HG02759 (cell line): ENCODE measurements at regions not wholly inside any gene's neighbourhood (a gene's known extent, or its start where the extent isn't known, plus 50 kb on each side); places are given as distances from the start of the nearest gene placed in this dataset.

Experiments used
- ATAC-seq: cut with Tn5 transposase; IDR thresholded peaks from one replicate; pipeline ENCODE4 v1.9.1; 2021; ENCODE audit warnings: mild to moderate bottlenecking, moderate library complexity; ENCODE audit not compliant: unreplicated experiment

GRCh38 chr11:109553284-109553683 lies 131.3 kb downstream of the C11orf87 start:
- no peak for ATAC-seq

DNA sequence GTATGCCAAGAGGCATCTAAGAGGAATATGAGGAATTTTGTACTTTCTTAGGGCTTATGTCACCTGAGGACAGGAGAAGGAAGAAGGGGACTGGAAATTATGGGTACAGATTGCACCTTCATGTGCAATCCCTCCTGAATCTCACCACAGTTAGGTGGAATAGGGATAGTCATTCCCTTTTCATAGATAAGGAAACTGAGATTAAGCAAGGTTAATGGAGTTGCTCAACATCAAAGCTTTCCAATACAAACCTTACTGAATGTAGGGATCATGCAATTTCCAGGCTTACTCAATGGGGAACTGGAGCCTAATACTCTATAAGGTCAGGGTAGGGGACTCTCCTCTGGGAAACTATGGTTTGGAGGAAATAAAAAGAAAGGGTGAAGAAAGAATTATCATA lies 133.0 kb downstream of the C11orf87 start:
- ATAC-seq: no peak

DNA sequence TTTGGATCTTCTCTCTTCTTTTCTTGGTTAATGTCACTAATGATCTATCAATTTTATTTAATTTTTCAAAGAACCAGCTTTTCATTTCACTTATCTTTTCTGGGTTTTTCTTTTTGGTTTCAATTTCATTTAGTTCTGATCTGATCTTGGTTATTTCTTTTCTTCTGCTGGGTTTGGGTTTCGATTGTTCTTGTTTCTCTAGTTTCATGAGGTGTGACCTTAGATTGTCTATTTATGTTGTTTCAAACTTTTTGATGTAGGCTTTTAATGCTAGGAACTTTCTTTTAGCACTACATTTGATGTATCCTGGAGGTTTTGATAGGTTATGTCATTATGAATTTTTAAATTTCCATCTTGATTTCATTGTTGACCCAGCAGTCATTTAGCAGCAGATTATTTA lies 142.3 kb downstream of the C11orf87 start:
- no peak for ATAC-seq

- ATAC-seq: no peak
Observed at GRCh38 chr11:109582470-109582869, 160.5 kb downstream of the C11orf87 start.

- ATAC-seq: no peak
Observed at GRCh38 chr11:109584001-109584972, 162.3 kb downstream of the C11orf87 start.

DNA sequence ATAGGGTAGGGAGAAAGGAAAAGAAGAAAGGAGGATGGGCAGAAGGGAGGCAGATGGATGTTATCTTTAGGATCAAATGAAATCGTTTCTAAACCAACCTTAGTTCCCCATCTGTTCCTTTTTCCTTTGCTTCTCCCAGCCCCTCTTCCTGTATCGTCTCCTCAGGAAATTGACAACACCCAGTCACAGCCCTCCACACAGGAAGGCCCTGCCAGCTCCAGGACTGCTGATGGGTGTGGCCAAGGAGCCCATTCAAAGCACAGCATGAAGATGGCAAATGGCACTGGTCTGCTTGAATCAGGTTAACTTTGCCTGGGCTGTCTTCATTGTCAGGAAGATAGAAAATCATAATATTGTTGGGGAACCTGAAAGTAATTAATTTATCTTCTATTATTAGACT lies 164.8 kb downstream of the C11orf87 start:
- ATAC-seq: no peak

DNA sequence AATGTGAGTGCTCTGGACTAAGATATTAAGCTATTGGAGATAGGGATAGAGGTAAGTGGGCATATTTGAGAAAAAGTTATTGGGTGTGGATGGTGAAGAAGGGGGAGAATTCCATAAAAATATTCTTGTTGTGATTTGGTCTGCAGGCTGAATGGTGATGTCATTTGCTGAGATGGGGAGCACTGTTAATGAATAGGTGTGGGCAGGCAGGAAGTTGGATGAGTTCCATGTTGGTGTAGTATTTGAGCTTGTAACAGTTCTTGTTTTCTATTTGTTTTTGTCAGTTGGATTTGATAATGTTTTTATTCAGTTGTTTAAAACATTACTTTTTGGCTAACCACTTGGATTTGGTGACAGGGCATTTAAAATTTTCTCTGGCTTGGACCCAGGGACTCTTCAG lies 168.8 kb downstream of the C11orf87 start:
- ATAC-seq: no peak

DNA sequence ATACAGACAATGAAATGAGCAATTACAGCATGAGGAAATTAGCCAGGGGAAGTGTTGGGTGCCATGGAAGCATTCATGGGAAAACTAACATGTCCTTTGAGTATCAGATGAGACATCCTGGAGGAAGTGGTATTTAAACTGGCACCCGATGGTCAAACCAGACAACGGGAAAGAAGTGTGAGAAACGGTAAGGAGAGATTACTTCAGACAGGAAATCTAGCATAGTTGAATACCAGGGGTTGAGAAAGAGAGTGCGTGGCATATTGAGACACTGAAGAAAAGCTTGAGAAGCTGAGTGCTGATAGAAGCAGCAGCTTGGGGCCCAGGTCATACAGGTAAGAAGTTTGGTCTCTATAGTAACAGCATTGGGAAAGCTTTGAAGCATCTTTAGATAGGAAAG lies 175.3 kb downstream of the C11orf87 start:
- no peak for ATAC-seq

DNA sequence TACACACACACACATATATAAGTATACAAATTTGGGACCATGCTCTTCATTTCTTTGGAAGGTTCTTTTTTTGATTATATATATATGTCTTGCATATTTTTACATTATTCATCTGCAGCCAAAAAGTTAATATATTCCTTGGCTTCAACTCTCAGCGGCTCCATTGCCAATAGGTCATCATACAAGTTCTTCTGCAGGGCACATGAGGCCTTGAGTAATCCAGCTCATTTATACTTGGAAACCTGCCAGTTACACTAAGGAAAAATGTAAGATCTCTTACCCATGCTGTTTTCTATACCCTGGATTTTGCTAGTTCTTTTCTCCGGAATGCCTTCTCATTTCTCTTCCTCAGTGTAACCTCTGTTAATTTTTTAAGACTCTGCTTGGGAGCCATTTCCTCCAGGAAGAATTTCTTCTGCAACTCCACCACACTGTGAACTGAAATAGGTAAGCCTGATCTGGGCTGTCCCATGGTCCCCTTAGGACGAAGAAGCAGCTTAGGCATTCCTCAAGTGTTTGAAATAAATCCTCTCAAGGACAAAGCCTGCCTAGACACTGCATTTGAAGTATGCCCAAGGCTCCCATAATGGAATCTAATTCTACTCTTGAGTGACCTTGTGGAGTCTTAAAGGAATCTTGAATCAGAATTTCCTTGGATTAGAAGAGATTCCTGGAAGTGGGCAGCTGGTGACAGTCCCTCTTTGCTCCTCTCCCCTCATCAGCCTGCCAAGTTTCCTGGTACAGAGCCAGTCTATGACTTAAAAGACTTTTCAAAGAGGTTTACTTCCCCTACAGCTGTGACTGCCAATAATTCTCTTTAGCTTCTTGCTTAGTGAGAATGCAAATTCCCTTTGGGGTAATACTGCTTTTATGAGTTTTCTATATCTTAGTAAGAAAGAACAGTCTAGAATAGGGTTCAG lies 182.8 kb downstream of the C11orf87 start:
- ATAC-seq: no peak

GRCh38 chr11:109606256-109606655 lies 184.3 kb downstream of the C11orf87 start:
- no peak for ATAC-seq

- ATAC-seq: no peak
Observed at GRCh38 chr11:109609454-109610185, 187.6 kb downstream of the C11orf87 start.

- ATAC-seq: no peak
Observed at GRCh38 chr11:109612496-109612895, 190.5 kb downstream of the C11orf87 start.

DNA sequence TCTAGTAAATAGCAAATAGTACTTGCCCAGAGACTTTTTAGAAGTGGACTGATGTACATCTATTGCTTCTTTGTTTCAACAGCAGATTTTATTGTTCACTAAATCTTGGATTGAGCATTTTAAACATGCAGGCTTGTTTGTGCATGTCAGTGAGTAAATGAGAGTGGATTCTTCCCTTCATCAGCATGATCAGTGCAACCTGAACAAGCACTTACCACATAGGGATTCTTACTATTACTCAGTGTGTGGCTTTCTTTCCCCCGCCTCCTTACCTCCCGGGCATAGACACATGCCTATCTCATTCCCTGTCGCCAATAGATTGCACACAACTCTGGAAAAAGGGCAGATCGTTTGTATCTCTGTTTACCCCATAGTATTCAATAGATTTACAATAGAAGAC lies 197.5 kb downstream of the C11orf87 start:
- ATAC-seq: no peak

GRCh38 chr11:109629734-109630133 lies 207.7 kb downstream of the C11orf87 start:
- no peak for ATAC-seq

- no peak for ATAC-seq
Observed at GRCh38 chr11:109641549-109641948, 219.6 kb downstream of the C11orf87 start.

- no peak for ATAC-seq
Observed at GRCh38 chr11:109644152-109644551, 222.2 kb downstream of the C11orf87 start.

DNA sequence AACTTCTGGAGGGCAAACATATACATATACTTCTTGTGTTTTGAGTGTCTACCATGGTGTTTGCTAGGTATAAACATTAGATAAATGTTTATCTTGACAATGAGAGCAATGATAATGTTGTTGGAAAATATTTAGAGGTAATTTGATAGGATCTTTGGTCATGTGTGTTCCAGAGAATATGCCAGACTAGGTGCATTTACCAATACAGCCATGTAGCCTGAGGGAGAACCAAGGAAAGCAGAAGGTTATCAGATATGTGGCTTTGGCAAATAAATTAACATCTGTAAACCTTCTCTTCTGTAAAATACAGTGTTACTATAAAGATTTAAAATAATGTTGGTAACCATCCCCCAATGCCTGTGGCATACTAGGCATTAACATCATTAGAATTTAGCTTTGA lies 226.8 kb downstream of the C11orf87 start:
- ATAC-seq: no peak

DNA sequence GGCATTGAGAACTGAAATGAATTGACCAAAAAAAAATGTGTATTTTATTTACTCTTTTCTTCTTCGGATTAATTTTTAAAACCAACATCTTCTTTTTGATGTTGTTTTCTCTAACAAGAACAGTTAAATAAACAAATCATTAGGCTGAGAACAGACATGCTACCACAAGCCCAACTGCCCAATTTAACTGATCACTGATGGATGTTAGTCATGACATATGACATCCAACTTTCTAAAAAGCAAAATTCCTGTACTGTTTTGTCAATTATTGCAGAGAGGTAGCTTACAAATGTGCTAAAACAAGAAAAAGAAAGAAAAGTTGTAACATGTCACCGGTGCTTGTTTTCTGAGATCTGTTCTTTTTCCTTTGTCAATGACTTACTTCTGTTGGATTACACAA lies 232.1 kb downstream of the C11orf87 start:
- ATAC-seq: no peak

GRCh38 chr11:109658190-109658589 lies 236.2 kb downstream of the C11orf87 start:
- no peak for ATAC-seq

- no peak for ATAC-seq
Observed at GRCh38 chr11:109667719-109668118, 245.7 kb downstream of the C11orf87 start.
